ENCODE measurements at regions not wholly inside any gene's neighbourhood (a gene's known extent, or its start where the extent isn't known, plus 50 kb on each side); places are given as distances from the start of the nearest gene placed in this dataset.

GRCh38 chr17:71757956-71758355 lies 362.9 kb upstream of the SOX9 start:
- no peak overlapping the region for H3K4me3 ChIP-seq
- no peak for DNase-seq
- intact Hi-C loops (cut with DNase I), result no loop called here
- H3K27me3 ChIP-seq, result no peaks in the 10 kb centered on the region
- TF ChIP-seq CTCF (IDR thresholded peaks at IDR 0.05), result no peak
- TF ChIP-seq POLR2A (IDR thresholded peaks at IDR 0.05), result no peak
- TF ChIP-seq EP300 (IDR thresholded peaks at IDR 0.05), result no peak
- H3K9me3 ChIP-seq, result no peaks in the 10 kb centered on the region
- no peaks in the 10 kb centered on the region for H3K36me3 ChIP-seq
- H3K4me1 ChIP-seq (ENCODE audit: insufficient read depth), result no peaks in the 10 kb centered on the region
- 86 to 92% (median 90%) methylated on average over 1 of the region's 1 CpG for WGBS, 3 donors
- no peak overlapping the region for H3K27ac ChIP-seq

DNA sequence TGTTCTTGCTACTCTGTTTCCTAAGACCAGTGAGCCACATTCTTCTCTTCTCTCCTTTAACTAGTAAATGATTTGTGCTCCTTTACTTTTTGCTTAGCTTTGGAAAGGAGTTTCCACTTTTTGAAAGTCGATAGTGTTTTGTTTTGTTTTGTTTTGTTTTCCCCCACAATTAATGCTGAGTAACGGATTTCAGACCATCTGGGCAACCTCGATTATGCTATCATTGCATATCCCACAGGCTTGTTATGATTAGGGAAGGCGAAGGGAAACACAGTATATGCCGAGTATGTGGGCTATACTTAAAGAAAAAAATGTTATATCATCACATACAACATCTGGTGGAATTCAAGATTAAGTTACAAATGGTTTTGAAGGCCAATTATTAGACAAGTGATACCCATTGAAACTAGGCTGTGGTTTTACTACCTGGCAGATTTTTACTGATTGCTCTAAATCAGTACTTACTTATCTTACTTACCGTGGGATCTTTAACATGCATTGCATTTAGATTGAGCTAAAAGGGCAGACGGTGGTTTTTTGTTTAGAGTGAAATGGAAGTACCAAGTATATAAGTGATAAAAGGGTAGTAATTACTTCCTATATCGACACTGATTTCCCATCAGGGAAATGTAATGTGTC lies 361.3 kb upstream of the SOX9 start:
- H3K9me3 ChIP-seq, result no peaks in the 10 kb centered on the region
- no peaks in the 10 kb centered on the region for H3K4me1 ChIP-seq (ENCODE audit: insufficient read depth)
- intact Hi-C loops (cut with DNase I), result loop anchor here in 1 of 4 donors (1.0 kb wide), 1 partner anchor 10 kb away; no protein-coding TSS in a partner anchor
- WGBS, 3 donors, result 16 to 47% (median 19%) methylated on average over 8 of the region's 8 CpGs
- no peak for DNase-seq
- H3K4me3 ChIP-seq, result no peak overlapping the region
- H3K27me3 ChIP-seq, result no peaks in the 10 kb centered on the region
- no peaks in the 10 kb centered on the region for H3K36me3 ChIP-seq
- H3K27ac ChIP-seq, result no peak overlapping the region
- TF ChIP-seq CTCF (IDR thresholded peaks at IDR 0.05) (no peak), POLR2A (IDR thresholded peaks at IDR 0.05) (no peak), EP300 (IDR thresholded peaks at IDR 0.05) (no peak)

GRCh38 chr17:71760062-71760720 lies 360.6 kb upstream of the SOX9 start:
- TF ChIP-seq POLR2A (IDR thresholded peaks at IDR 0.05), result no peak
- TF ChIP-seq CTCF (IDR thresholded peaks at IDR 0.05), result no peak
- no peak for TF ChIP-seq EP300 (IDR thresholded peaks at IDR 0.05)
- intact Hi-C loops (cut with DNase I), result loop anchor here in 1 of 4 donors (1.0 kb wide), 1 partner anchor 9 kb away; no protein-coding TSS in a partner anchor
- 32 to 44% (median 33%) methylated on average over 6 of the region's 6 CpGs for WGBS, 3 donors

DNA sequence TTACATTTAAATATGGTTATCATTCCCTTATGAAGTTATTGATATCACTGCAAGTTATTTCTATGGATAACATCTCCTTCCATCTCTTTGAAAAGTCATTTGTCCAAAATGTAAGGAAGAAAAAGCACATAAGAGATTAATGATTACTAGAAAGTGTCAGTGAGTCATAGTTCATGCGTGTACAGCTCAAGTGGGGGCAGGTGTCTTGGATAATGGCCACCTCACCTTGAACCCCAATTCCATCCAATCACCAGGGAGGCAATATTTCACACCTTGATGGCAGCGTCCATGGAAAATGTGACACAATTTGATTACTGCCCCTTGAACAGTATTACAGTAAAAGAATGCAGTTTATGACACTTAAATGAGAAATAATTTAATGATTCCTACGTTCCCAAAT lies 358.3 kb upstream of the SOX9 start:
- DNase-seq, result no peak
- TF ChIP-seq EP300 (IDR thresholded peaks at IDR 0.05), result no peak
- no peak for TF ChIP-seq CTCF (IDR thresholded peaks at IDR 0.05)
- TF ChIP-seq POLR2A (IDR thresholded peaks at IDR 0.05), result no peak
- Histone ChIP-seq H3K27ac (no peak overlapping the region), H3K4me3 (no peak overlapping the region), H3K27me3 (no peaks in the 10 kb centered on the region), H3K4me1 (ENCODE audit: insufficient read depth) (no peaks in the 10 kb centered on the region), H3K36me3 (no peaks in the 10 kb centered on the region), H3K9me3 (no peaks in the 10 kb centered on the region)
- WGBS, 3 donors, result 58 to 62% (median 61%) methylated on average over 3 of the region's 3 CpGs
- intact Hi-C loops (cut with DNase I), result no loop called here

More at GRCh38 chr17:71760062-71760720, 360.6 kb upstream of the SOX9 start:
- H3K27ac ChIP-seq, result no peak overlapping the region
- H3K4me3 ChIP-seq, result no peak overlapping the region
- H3K4me1 ChIP-seq (ENCODE audit: insufficient read depth), result no peaks in the 10 kb centered on the region
- H3K9me3 ChIP-seq, result no peaks in the 10 kb centered on the region
- H3K27me3 ChIP-seq, result no peaks in the 10 kb centered on the region
- DNase-seq, result no peak
- no peaks in the 10 kb centered on the region for H3K36me3 ChIP-seq

All from ovary (tissue), 7 donors.